SK-N-SH (cell line): ENCODE measurements at regions not wholly inside any gene's neighbourhood (a gene's known extent, or its start where the extent isn't known, plus 50 kb on each side); places are given as distances from the start of the nearest gene placed in this dataset.

Experiments used
- CTCF ChIA-PET: fragments of 300-600, 350-600 bp; formaldehyde crosslinking; extraction: SDS; loops from one replicate; lab custom pipeline; 2021; lab: Yijun Ruan, JAX
- POLR2A ChIA-PET: fragments of 350-600 bp; sonication (Branson Sonifier 250); formaldehyde crosslinking; extraction: SDS; loops from one replicate; lab custom pipeline; 2020; ENCODE audit warnings: antibody characterized with exemption, inconsistent platforms; lab: Yijun Ruan, JAX
- DNase-seq: peaks from one replicate; pipeline ENCODE4 v3.0.0; 2012
- H2AFZ ChIP-seq: fragments of 200-600 bp; sonication (generic); 2 replicates; pipeline ENCODE4 v1.8.1; 2016; ENCODE audit warnings: antibody characterized with exemption, mild to moderate bottlenecking, low read depth
- H3F3A ChIP-seq: fragments of 200-600 bp; sonication (generic); replicated peaks from 2 replicates; pipeline ENCODE3; 2016; ENCODE audit warnings: antibody characterized with exemption, mild to moderate bottlenecking; ENCODE audit not compliant: insufficient read depth
- H3K27ac ChIP-seq, 2 experiments: fragments of 200-500 bp in 1 of 2; fragments of 200-600 bp in 1 of 2; sonication (Bioruptor generic) in 1 of 2; sonication (generic), shearing (Covaris generic) in 1 of 2; 2 replicates each; pipeline versions ENCODE4 v1.5.1 to v1.6.1; 2014 to 2016; ENCODE audit warnings: low read depth in 2 of 2, inconsistent platforms in 1 of 2, low read length in 1 of 2, mild to moderate bottlenecking in 1 of 2, mixed read lengths in 1 of 2
- H3K27me3 ChIP-seq: fragments of 200-600 bp; sonication (generic), shearing (Covaris generic); 2 replicates; pipeline ENCODE4 v1.6.1; 2016; ENCODE audit warnings: mixed run types; ENCODE audit not compliant: insufficient read depth
- H3K36me3 ChIP-seq, 2 experiments: fragments of 200-500 bp in 1 of 2; fragments of 200-600 bp in 1 of 2; sonication (Bioruptor generic) in 1 of 2; sonication (generic) in 1 of 2; replicated peaks in 1 of 2; 2 replicates each; pipeline versions ENCODE3 to v1.5.1; 2014 to 2016; ENCODE audit warnings: low read length in 1 of 2, mild to moderate bottlenecking in 1 of 2; ENCODE audit not compliant: insufficient read depth in 2 of 2, control insufficient read depth in 1 of 2
- H3K4me1 ChIP-seq, 2 experiments: fragments of 200-500 bp in 1 of 2; fragments of 200-600 bp in 1 of 2; sonication (Bioruptor generic) in 1 of 2; sonication (generic), shearing (Covaris generic) in 1 of 2; 2 replicates each; pipeline versions ENCODE4 v1.5.1 to v1.6.1; 2014 to 2016; ENCODE audit warnings: low read depth in 1 of 2, low read length in 1 of 2, mixed run types in 1 of 2; ENCODE audit not compliant: insufficient read depth in 2 of 2, control insufficient read depth in 1 of 2
- H3K4me2 ChIP-seq: fragments of 200-600 bp; sonication (generic), shearing (Covaris generic); 2 replicates; pipeline ENCODE4 v1.6.1; 2017; ENCODE audit warnings: mixed run types
- H3K4me3 ChIP-seq, 2 experiments: fragments of 200-500 bp in 1 of 2; fragments of 200-600 bp in 1 of 2; sonication (Bioruptor generic) in 1 of 2; sonication (generic), shearing (Covaris generic) in 1 of 2; 2 replicates each; pipeline versions ENCODE4 v1.5.1 to v1.8.1; 2014 to 2016; ENCODE audit warnings: low read depth in 2 of 2, inconsistent platforms in 1 of 2, low read length in 1 of 2, mild to moderate bottlenecking in 1 of 2, mixed read lengths in 1 of 2, moderate library complexity in 1 of 2
- H3K79me2 ChIP-seq: fragments of 200-600 bp; sonication (generic); 2 replicates; pipeline ENCODE4 v1.8.1; 2017; ENCODE audit warnings: mild to moderate bottlenecking; ENCODE audit not compliant: insufficient read depth
- H3K9ac ChIP-seq: fragments of 200-600 bp; sonication (generic); 2 replicates; pipeline ENCODE4 v1.6.1; 2017; ENCODE audit warnings: mixed run types
- H3K9me2 ChIP-seq: fragments of 200-600 bp; sonication (generic); 2 replicates; pipeline ENCODE4 v1.6.1; 2017; ENCODE audit warnings: mixed run types
- H3K9me3 ChIP-seq: fragments of 200-600 bp; sonication (generic); 2 replicates; pipeline ENCODE4 v1.6.1; 2017; ENCODE audit warnings: mixed run types, mild to moderate bottlenecking, moderate library complexity
- H4K20me1 ChIP-seq: fragments of 200-600 bp; sonication (generic); 2 replicates; pipeline ENCODE4 v1.6.1; 2017; ENCODE audit warnings: mild to moderate bottlenecking, mixed run types; ENCODE audit not compliant: insufficient read depth
- CHD2 ChIP-seq: fragments of 150-350 bp; IDR thresholded peaks from 2 replicates; pipeline ENCODE4 v1.6.1; 2018; ENCODE audit warnings: low read length; ENCODE audit not compliant: partially characterized antibody
- ELF1 ChIP-seq: IDR thresholded peaks from 2 replicates; pipeline ENCODE4 v1.4.0; 2012
- EP300 ChIP-seq, 2 experiments: IDR thresholded peaks; 2 replicates each; pipeline versions ENCODE4 v1.4.0 to v1.6.1; 2012; ENCODE audit warnings: borderline replicate concordance in 1 of 2, low read depth in 1 of 2, low read length in 1 of 2
- FOSL2 ChIP-seq: IDR thresholded peaks from 2 replicates; pipeline ENCODE4 v1.4.0; 2012; ENCODE audit warnings: low read depth, mild to moderate bottlenecking, moderate library complexity, borderline replicate concordance
- FOXM1 ChIP-seq: IDR thresholded peaks from 2 replicates; pipeline ENCODE4 v1.4.0; 2012; ENCODE audit warnings: low read depth, mild to moderate bottlenecking
- MEF2A ChIP-seq: IDR thresholded peaks from 2 replicates; pipeline ENCODE4 v1.4.0; 2012; ENCODE audit warnings: low read depth, borderline replicate concordance
- MXI1 ChIP-seq: IDR thresholded peaks from 2 replicates; pipeline ENCODE4 v1.6.1; 2012; ENCODE audit warnings: mild to moderate bottlenecking, low read depth, low read length, improper control_type of control experiment
- NRF1 ChIP-seq: IDR thresholded peaks from 2 replicates; pipeline ENCODE4 v1.6.1; 2012; ENCODE audit warnings: low read depth, mild to moderate bottlenecking, low read length
- POLR2AphosphoS5 ChIP-seq: IDR thresholded peaks from 2 replicates; pipeline ENCODE4 v1.6.1; 2012; ENCODE audit warnings: low read depth, low read length
- RCOR1 ChIP-seq: fragments of 150-350 bp; IDR thresholded peaks from 2 replicates; pipeline ENCODE4 v1.6.1; 2017; ENCODE audit warnings: antibody characterized with exemption, low read length
- REST ChIP-seq: IDR thresholded peaks from 2 replicates; pipeline ENCODE4 v1.6.1; 2012; ENCODE audit warnings: mild to moderate bottlenecking, low read depth, low read length, moderate library complexity
- RXRA ChIP-seq: IDR thresholded peaks from 2 replicates; pipeline ENCODE4 v1.4.0; 2012; ENCODE audit warnings: low read depth, mild to moderate bottlenecking, borderline replicate concordance
- SMC3 ChIP-seq: IDR thresholded peaks from 2 replicates; pipeline ENCODE4 v1.6.1; 2012; ENCODE audit warnings: low read depth, low read length, improper control_type of control experiment
- TCF12 ChIP-seq: IDR thresholded peaks from 2 replicates; pipeline ENCODE4 v1.4.0; 2012
- TEAD4 ChIP-seq: IDR thresholded peaks from 2 replicates; pipeline ENCODE4 v1.4.0; 2012; ENCODE audit warnings: mild to moderate bottlenecking, borderline replicate concordance; ENCODE audit not compliant: insufficient read depth
- YY1 ChIP-seq: IDR thresholded peaks from 2 replicates; pipeline ENCODE4 v1.4.0; 2012; ENCODE audit warnings: low read depth, mild to moderate bottlenecking
- WGBS: methylation state at CpG from one replicate; pipeline ENCODE4 v1.1.6; 2017; ENCODE audit warnings: low lambda C conversion rate; 5-methylcytosine and 5-hydroxymethylcytosine counted together
- TF ChIP-seq, protein P1 (sequence below): IDR thresholded peaks from 2 replicates; pipeline ENCODE4; 2012
- TF ChIP-seq, protein P2 (sequence below): fragments of 150-350 bp; IDR thresholded peaks from 2 replicates; pipeline ENCODE4 v1.6.1; 2017; ENCODE audit warnings: antibody characterized with exemption, low read length, low read depth, borderline replicate concordance
- TF ChIP-seq, protein P3 (sequence below): IDR thresholded peaks from 2 replicates; pipeline ENCODE4 v1.4.0; 2012; ENCODE audit warnings: low read depth, borderline replicate concordance
- TF ChIP-seq, protein P4 (sequence below): fragments of 200-600 bp; sonication (generic); IDR thresholded peaks from 2 replicates; pipeline ENCODE4 v1.6.1; 2017; ENCODE audit warnings: antibody characterized with exemption, mild to moderate bottlenecking, moderate library complexity

DNA sequence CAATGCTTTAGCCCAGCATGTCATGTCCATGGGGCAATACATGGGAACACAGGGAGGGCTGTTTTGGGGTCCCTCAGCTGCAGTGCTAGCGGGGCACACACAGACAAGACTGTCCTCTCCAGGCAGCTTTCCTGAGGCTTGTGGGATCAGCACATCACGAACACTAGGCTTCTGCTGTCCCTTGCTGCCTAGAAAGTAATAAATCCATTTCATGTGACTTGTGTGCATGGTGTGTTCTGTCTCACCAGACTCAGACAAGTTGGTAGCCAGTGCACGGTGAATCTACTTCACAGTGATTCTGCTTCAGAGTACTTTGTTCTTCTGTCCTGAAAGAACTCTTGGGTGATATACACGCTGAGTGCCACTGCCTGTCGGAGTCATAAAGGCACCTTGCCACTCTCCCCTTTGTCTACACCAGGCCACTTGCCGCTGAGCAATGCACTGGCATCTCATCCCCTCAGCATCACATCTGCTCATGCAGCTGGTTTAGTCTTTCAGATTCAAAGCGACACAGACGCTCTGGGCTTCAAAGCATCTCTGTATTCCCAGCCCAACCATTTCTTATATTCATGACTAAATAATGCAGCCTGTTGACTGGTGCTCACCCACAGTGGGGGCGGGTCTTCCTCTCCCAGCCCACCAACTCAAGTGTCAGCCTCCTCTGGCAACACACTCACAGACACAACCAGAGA lies 95.2 kb upstream of the COX10 start:
- Histone ChIP-seq H3K79me2 (no peaks in the 10 kb centered on the region), H3K27me3 (no peaks in the 10 kb centered on the region; the same call in 1 of the 2 replicates)
- no peak for DNase-seq
- TF ChIP-seq ELF1 (no peak), FOXM1 (no peak), TEAD4 (no peak), POLR2AphosphoS5 (no peak), RXRA (no peak), REST (no peak), YY1 (no peak), NRF1 (no peak), RCOR1 (no peak), MXI1 (no peak), EP300 (IDR thresholded peaks at IDR 0.05; ENCODE audit: borderline replicate concordance in 1 of 2, low read depth in 1 of 2, low read length in 1 of 2) (no peak), MEF2A (no peak), FOSL2 (no peak), SMC3 (no peak), CHD2 (no peak), TCF12 (no peak)
- TF ChIP-seq, protein P1, sequence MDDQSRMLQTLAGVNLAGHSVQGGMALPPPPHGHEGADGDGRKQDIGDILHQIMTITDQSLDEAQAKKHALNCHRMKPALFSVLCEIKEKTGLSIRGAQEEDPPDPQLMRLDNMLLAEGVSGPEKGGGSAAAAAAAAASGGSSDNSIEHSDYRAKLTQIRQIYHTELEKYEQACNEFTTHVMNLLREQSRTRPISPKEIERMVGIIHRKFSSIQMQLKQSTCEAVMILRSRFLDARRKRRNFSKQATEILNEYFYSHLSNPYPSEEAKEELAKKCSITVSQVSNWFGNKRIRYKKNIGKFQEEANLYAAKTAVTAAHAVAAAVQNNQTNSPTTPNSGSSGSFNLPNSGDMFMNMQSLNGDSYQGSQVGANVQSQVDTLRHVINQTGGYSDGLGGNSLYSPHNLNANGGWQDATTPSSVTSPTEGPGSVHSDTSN: no peak
- TF ChIP-seq, protein P2, sequence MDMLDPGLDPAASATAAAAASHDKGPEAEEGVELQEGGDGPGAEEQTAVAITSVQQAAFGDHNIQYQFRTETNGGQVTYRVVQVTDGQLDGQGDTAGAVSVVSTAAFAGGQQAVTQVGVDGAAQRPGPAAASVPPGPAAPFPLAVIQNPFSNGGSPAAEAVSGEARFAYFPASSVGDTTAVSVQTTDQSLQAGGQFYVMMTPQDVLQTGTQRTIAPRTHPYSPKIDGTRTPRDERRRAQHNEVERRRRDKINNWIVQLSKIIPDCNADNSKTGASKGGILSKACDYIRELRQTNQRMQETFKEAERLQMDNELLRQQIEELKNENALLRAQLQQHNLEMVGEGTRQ: no peak
- TF ChIP-seq, protein P3, sequence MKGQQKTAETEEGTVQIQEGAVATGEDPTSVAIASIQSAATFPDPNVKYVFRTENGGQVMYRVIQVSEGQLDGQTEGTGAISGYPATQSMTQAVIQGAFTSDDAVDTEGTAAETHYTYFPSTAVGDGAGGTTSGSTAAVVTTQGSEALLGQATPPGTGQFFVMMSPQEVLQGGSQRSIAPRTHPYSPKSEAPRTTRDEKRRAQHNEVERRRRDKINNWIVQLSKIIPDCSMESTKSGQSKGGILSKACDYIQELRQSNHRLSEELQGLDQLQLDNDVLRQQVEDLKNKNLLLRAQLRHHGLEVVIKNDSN: no peak
- TF ChIP-seq, protein P4, sequence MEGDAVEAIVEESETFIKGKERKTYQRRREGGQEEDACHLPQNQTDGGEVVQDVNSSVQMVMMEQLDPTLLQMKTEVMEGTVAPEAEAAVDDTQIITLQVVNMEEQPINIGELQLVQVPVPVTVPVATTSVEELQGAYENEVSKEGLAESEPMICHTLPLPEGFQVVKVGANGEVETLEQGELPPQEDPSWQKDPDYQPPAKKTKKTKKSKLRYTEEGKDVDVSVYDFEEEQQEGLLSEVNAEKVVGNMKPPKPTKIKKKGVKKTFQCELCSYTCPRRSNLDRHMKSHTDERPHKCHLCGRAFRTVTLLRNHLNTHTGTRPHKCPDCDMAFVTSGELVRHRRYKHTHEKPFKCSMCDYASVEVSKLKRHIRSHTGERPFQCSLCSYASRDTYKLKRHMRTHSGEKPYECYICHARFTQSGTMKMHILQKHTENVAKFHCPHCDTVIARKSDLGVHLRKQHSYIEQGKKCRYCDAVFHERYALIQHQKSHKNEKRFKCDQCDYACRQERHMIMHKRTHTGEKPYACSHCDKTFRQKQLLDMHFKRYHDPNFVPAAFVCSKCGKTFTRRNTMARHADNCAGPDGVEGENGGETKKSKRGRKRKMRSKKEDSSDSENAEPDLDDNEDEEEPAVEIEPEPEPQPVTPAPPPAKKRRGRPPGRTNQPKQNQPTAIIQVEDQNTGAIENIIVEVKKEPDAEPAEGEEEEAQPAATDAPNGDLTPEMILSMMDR: no peak
- TF ChIP-seq, all 33 proteins: peak for 0
- Histone ChIP-seq H3K9me2 (no peaks in the 10 kb centered on the region), H2AFZ (no peak overlapping the region), H3K27ac (no peak overlapping the region), H3K9ac (no peak overlapping the region), H4K20me1 (no peaks in the 10 kb centered on the region), H3K9me3 (no peaks in the 10 kb centered on the region), H3K4me1 (no peaks in the 10 kb centered on the region), H3K4me3 (no peak overlapping the region), H3K36me3 (no peaks in the 10 kb centered on the region), H3K4me2 (no peak overlapping the region), H3F3A (no peaks in the 10 kb centered on the region)
- ChIA-PET POLR2A (no interaction called here), CTCF (no interaction called here)
- 61% methylated on average over 7 of the region's 9 CpGs for WGBS
